Medulla oblongata (tissue), 1 donor: ENCODE measurements at regions not wholly inside any gene's neighbourhood (a gene's known extent, or its start where the extent isn't known, plus 50 kb on each side); places are given as distances from the start of the nearest gene placed in this dataset.
A peak's percentile ranks its signal among the peaks of the same experiment; 100 is the strongest.
"Not testable (repeated sequence)": the region's sequence is repeated elsewhere in the genome, so short reads cannot be mapped to it uniquely, and the experiment has no call there.

Experiments
- DNase-seq: peaks from one replicate; pipeline ENCODE4 v3.0.0-alpha.2; 2015; ENCODE audit errors: extremely low spot score

- DNase-seq: no peak
Measured at GRCh38 chr13:87736849-87737385, 65.7 kb downstream of the SLITRK5 start.

DNA sequence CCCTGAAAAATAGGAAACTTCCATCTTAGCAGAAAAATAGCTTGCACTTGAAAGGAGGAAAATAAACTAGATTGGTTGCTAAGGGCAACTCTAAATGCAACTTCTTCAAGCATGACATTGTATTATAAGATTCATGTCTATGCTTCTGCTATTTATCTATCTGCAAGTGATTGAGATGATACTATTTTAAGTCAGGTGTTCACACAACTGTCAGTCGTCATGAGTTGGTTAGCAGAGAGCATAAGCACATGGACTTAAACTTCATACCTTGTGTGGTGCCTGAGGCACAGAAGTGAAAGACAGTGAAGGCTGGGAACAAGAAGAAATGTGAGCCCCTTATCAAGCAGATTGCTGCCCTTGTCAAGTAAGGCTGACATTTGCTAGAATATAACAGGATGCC lies 82.9 kb downstream of the SLITRK5 start:
- no peak for DNase-seq

DNA sequence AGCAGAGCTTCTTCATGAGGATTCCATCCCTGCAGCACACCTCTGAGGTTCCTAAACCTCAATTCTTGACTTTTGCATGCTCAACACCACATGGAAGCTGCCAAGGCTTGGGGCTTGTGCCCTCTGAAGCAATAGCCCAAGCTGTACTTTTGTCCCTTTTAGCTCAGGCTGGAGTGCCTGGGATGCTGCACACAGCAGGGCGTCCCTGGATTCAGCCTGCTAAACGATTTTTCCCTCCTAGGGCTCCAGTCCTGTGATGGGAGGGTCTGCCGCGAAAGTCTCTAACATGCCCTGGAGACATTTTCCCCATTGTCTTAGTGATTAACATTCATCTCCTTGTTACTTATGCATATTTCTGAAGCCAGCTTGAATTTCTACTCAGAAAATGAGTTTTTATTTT lies 98.3 kb downstream of the SLITRK5 start:
- no peak for DNase-seq

DNA sequence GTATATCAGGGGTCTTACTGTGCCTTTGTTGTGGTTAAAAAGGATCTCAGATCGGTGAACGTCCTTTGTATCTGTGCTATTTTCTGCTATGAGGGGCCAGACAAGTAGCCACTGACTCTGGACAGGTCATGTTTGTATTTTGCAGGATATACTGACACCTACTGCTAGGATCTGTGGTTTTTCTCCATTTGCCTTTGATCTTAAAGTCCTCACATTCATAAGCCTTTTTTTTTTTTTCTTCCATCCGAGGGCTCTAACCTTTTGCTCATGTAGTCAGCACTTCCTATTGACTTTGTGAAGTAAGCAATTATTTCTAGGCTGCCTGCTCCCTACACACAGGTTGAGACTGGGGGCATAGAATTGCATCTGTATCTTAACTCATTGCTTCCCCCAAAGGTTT lies 106.2 kb downstream of the SLITRK5 start:
- peak; percentile 15 for DNase-seq

DNA sequence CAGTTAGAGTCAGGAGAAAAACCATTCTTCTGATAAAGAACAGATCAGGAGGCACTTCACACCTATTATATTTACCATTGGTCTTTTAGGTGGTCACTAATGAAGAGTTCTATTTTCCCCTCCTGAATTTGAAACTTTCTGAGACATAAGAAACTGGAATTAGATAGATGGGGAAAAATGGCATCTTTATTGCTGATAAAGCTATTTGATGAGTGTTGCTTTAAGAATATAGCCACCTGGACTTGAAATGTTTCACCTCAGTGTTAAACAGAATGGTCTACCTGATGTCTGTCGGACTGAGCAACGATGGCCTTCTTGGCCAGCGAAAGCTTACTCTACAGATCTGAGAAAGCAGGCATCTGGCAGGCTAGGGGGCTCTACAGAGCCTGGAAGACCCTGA lies 107.0 kb downstream of the SLITRK5 start:
- DNase-seq: no peak

GRCh38 chr13:87779426-87779825 lies 108.3 kb downstream of the SLITRK5 start:
- DNase-seq: no peak

DNA sequence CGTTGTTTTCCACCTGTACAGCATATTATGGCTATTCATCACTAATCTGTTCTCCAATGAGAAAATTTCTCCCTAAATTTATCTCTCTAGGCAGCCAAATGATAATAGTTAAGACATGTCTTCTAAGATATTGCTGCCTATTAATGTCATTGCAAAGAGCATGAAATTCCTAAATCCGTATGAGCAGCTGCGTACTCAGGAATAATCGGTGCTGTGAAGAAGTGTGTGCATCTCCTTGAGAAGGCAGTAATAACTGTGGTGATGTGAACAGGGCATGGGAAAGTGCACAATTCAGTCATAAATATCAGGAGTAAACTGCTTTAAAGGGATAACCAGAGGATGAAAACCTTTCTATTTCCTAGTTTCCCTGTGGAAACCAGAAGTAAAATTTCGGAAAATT lies 112.2 kb downstream of the SLITRK5 start:
- DNase-seq: no peak

- DNase-seq: no peak
Measured at GRCh38 chr13:87788363-87788762, 117.2 kb downstream of the SLITRK5 start.

DNA sequence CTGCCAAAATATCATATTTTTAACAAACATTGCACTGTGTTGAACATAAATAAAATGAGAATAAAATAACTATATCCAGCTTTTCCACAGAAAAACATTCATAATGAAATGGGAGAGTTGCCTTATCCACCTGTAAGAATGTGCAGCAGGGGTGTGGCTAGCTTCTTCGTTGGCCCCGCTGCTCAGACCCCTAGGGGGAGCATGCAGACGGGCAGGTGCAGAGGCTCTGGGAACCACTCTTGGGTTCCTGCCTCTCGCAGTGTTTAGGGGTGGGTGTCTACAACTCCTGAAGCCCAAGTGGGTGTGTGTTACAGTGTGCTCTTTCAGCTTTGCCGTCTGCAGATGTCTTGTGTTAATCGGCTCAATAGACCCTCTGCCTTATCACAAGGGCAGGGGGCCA lies 121.7 kb downstream of the SLITRK5 start:
- DNase-seq: no peak

- no peak for DNase-seq
Measured at GRCh38 chr13:87798536-87798935, 127.4 kb downstream of the SLITRK5 start.

DNA sequence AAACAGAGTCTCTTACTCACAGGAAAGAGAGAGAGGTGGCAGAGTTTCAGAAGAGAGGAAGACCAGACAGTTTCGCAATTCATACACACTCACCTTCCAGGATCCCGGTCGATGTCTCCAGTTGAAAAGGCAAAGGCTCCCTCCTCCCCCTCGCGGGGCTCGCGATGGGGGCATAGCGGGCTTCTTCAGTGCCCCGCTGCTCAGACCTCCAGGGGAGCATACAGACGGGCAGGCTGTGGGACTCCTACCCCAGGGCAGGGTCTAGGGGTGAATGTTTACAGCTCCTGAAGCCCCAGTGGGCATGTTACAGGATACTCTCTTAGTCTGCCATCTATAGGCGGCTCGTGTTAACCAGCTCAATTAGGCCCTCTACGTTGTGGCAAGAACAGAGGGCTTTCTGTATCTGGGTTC lies 139.2 kb downstream of the SLITRK5 start:
- no peak for DNase-seq

DNA sequence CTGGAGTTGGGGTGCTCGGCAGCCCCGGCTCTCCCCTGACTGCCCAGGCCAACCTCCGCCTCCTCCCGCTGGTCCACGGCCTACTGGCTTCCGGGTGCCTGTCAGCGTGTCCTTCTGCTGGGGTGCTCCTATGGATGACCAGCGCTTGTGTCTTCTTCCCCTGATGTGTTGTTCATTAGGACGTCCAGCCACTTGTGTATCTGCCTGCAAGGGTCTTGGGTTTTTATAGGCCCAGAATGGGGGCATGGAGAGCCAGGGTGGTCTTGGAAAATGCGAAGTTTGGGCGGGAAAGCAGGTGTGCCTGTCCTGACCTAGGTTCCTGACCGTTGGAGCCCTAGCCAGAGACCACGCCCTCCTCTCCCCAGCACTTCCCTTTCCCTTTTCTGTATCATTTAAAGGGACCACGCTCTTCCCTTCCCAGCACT lies 139.8 kb downstream of the SLITRK5 start:
- DNase-seq: no peak

DNA sequence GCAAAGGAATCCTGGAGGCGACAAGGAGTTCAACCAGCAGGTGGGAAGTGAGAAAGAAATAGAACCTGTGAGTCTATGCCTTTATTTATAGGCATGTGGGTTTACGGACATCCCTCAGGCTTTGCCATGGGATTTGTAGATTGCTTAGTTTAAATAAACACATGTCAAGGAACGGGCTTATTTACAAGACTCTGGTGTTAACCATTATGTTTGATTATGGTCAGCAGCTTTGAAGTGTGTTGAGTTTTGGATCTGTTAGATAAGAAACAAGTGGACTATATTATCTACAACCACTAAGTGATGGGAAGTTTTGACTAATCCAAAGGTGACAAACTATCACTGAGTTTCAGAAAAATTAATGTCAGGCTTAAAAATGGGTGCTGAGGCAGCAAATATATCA lies 143.2 kb downstream of the SLITRK5 start:
- DNase-seq: no peak

DNA sequence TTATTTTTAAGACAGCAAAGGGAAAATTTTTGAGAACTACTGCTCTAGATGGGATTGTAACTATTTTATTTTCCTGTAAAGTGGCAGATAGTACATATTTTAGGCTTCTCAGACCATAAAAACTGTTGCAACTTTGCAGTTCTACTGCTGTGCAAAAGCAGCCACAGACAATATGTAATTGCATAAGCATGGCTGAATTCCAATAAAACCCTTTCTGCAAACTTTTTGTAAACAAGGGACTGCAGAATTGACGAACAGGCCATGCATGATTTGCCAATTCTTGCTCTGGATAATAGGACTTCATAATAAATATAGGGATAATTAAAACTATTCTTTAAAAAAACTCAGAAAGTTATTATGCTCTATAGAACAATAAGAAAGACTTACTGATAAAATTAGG lies 149.1 kb downstream of the SLITRK5 start:
- DNase-seq: no peak

- DNase-seq: no peak
Measured at GRCh38 chr13:87821512-87821911, 150.3 kb downstream of the SLITRK5 start.

DNA sequence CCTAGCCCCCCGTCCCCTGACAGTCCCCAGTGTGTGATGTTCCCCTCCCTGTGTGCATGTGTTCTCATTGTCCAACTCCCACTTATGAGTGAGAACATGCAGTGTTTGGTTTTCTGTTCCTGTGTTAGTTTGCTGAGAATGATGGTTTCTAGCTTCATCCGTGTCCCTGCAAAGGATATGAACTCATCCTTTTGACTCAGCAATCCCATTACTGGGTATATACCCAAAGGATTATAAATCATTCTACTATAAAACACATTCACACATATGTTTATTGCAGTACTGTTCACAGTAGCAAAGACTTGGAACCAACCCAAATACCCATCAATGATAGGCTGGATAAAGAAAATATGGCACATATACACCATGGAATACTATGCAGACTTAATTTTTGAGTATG lies 155.1 kb downstream of the SLITRK5 start:
- not testable (repeated sequence) for DNase-seq

GRCh38 chr13:87827479-87827878 lies 156.3 kb downstream of the SLITRK5 start:
- no peak for DNase-seq

- no peak for DNase-seq
Measured at GRCh38 chr13:87837522-87837921, 166.4 kb downstream of the SLITRK5 start.

DNA sequence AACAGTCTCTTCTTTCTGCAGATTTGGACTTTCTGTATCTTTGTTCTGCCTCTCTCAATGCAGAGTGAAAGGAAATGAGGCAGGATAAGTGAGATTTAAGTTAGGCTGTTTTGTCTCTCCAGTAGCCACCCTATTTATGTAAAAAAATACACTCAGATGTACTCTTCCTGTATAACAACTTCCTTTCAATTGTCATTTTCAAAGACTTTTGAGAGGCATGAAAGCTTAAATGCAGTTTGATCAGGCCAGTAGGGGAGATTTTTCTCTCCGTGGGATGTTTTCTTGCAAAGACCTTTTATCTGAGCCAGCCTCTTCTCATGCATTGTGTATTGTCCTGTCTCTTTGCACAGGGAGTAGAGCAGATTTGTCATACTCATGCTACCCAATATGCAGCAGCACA lies 166.8 kb downstream of the SLITRK5 start:
- no peak for DNase-seq

GRCh38 chr13:87851410-87851809 lies 180.2 kb downstream of the SLITRK5 start:
- DNase-seq: peak; percentile 41

DNA sequence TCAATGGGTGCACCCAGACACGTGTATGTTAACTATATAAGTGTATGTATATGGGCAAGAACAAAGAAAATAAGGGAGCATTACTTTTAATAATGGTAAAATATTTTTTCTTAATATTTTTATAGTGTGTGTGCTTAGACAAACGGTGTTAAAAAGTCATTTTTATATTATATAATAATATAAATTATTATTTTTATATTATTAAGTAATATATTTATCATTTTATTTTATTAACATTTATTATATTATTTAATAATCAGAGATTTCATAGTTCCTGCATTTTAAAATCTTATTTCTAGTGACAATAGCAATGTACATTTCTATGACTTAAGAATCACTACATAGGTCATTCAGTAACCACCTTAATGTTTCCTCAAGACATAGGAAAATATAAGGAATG lies 184.4 kb downstream of the SLITRK5 start:
- no peak for DNase-seq

DNA sequence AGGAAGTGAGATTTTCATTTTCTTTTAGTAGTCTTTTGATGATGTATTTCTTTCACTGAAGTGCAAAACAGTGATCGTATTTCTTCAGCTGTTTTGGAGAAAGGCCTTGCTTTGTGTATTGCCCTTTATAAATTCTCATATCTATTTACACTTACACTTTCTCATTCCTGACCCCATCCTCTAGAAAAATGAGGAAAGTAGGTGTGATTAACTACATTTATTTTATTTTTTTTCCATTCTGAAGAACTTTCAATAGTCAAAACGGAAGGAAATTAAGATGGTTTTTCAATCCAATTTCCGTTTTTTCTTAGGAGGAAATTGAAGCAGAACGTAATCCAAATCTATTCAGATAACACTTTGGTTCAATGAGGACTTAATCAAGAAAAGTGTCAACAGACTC lies 188.1 kb downstream of the SLITRK5 start:
- DNase-seq: no peak

DNA sequence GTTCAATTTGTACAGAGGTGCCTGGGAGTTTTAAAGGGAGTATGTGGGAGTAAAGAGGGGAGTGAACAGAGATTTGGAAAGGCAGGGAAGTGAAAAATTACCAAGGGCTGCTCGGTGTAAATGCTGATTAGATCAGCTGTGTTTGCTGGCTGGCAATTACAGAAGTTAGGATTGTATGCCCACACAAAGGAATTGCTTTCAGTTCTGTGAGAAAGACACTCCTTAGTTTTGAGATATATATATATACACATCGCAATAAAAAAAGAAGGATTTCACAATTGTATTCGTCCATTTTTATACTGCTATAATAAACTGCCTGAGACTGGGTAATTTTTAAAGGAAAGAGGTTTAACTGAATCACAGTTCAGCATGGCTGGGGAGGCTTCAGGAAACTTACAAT lies 196.3 kb downstream of the SLITRK5 start:
- no peak for DNase-seq

- DNase-seq: no peak
Measured at GRCh38 chr13:87868731-87869130, 197.6 kb downstream of the SLITRK5 start.

DNA sequence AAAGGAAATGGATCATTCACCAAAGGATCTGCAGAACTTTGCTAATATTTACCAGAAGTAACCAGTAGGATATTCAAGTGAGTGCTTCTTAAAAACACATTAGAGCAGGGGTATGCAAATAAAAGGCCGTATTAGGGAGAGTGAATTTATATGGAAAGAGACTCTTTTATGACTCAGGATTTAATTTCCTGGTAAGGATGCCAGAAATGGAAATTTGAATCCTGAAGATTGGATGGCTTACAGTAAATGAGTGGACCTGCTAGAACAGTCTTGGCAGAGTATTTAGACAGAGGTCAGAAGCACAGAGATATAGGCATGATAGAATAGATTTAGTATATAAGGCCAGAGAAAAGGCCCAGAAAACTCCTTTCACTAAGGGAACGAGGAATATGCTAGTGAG lies 201.6 kb downstream of the SLITRK5 start:
- no peak for DNase-seq
